HCT116 (cell line): ENCODE measurements at regions not wholly inside any gene's neighbourhood (a gene's known extent, or its start where the extent isn't known, plus 50 kb on each side); places are given as distances from the start of the nearest gene placed in this dataset.

Experiments
- ATAC-seq: fragments of 200-7000 bp; cut with Tn5 transposase; 2 replicates; pipeline ENCODE4 v1.9.1; 2020; ENCODE audit warnings: mild to moderate bottlenecking, moderate library complexity
- BruUV-seq: library from RNA; stranded (reverse); fragments of 400-500 nt; replicated peaks from 2 replicates; lab custom pipeline; 2021; lab: Mats Ljungman, UMichigan
- CTCF ChIA-PET: fragments of 300-600 bp; sonication (Branson Sonifier 250); formaldehyde crosslinking; loops from one replicate; lab custom pipeline; 2021; ENCODE audit warnings: antibody characterized with exemption; lab: Charles Lee
- POLR2A ChIA-PET: fragments of 300-600, 350-600 bp; sonication (Branson Sonifier 250); formaldehyde crosslinking; loops from one replicate; lab custom pipeline; 2021; ENCODE audit warnings: antibody characterized with exemption; lab: Charles Lee
- RAD21 ChIA-PET, 2 experiments: fragments of 300-600 bp; sonication (Branson Sonifier 250); formaldehyde crosslinking; loops; one replicate each; lab custom pipeline; 2023; ENCODE audit warnings: low total read pairs in 2 of 2; ENCODE audit not compliant: uncharacterized antibody in 2 of 2, unreplicated experiment in 2 of 2, low non-redundant PET in 1 of 2; lab: Charles Lee
- DNase-seq: peaks from one replicate; pipeline ENCODE4 v3.0.0-alpha.2; 2010; ENCODE audit warnings: low read depth, low spot score
- H2AFZ ChIP-seq: fragments of 200-600 bp; shearing (Covaris generic), sonication (generic); 2 replicates; pipeline ENCODE4 v1.6.1; 2017; ENCODE audit warnings: low read depth, mixed run types, mixed read lengths, antibody characterized with exemption, low read length; ENCODE audit not compliant: poor library complexity, severe bottlenecking
- H3K27ac ChIP-seq: 2 replicates; pipeline ENCODE4 v1.5.1; 2012; ENCODE audit warnings: low read depth, low read length
- H3K27me3 ChIP-seq: fragments of 200-600 bp; sonication (generic); 2 replicates; pipeline ENCODE4 v1.6.1; 2016; ENCODE audit warnings: mixed run types, low read length, mixed read lengths; ENCODE audit not compliant: insufficient read depth
- H3K36me3 ChIP-seq, 2 experiments: fragments of 200-500 bp in 1 of 2; fragments of 200-600 bp in 1 of 2; sonication (Bioruptor generic) in 1 of 2; sonication (generic) in 1 of 2; 2 replicates each; pipeline versions ENCODE4 v1.5.1 to v1.6.1; 2014 to 2016; ENCODE audit warnings: low read length in 2 of 2, inconsistent platforms in 1 of 2, mixed read lengths in 1 of 2, mixed run types in 1 of 2; ENCODE audit not compliant: insufficient read depth in 2 of 2, control insufficient read depth in 1 of 2
- H3K4me1 ChIP-seq, 2 experiments: fragments of 200-600 bp in 1 of 2; sonication (generic) in 1 of 2; 2 replicates each; pipeline versions ENCODE4 v1.5.1 to v1.6.1; 2012 to 2017; ENCODE audit warnings: low read length in 2 of 2, inconsistent platforms in 1 of 2, mild to moderate bottlenecking in 1 of 2, mixed read lengths in 1 of 2, mixed run types in 1 of 2, moderate library complexity in 1 of 2; ENCODE audit not compliant: insufficient read depth in 2 of 2, control insufficient read depth in 1 of 2
- H3K4me2 ChIP-seq: fragments of 200-600 bp; sonication (generic); 2 replicates; pipeline ENCODE4 v1.6.1; 2017; ENCODE audit warnings: mixed run types, low read length, mixed read lengths
- H3K4me3 ChIP-seq, 2 experiments: fragments of 200-600 bp in 1 of 2; sonication (generic) in 1 of 2; replicated peaks in 1 of 2; 2 replicates each; pipeline ENCODE4 v1.5.1; 2011 to 2016; ENCODE audit warnings: low read length in 2 of 2, control low read depth in 1 of 2, low read depth in 1 of 2, mild to moderate bottlenecking in 1 of 2, mixed read lengths in 1 of 2, mixed run types in 1 of 2
- H3K79me2 ChIP-seq: fragments of 200-600 bp; sonication (generic); 2 replicates; pipeline ENCODE4 v1.6.1; 2017; ENCODE audit warnings: mild to moderate bottlenecking, mixed run types, low read length, moderate library complexity, mixed read lengths; ENCODE audit not compliant: insufficient read depth
- H3K9ac ChIP-seq: fragments of 200-600 bp; sonication (generic); 2 replicates; pipeline ENCODE4 v1.6.1; 2016; ENCODE audit warnings: low read length, mixed read lengths
- H3K9me2 ChIP-seq: fragments of 200-600 bp; sonication (generic), shearing (Covaris generic); 2 replicates; pipeline ENCODE4 v1.6.1; 2017; ENCODE audit warnings: mixed run types, mild to moderate bottlenecking, moderate library complexity; ENCODE audit not compliant: insufficient read depth
- H3K9me3 ChIP-seq, 2 experiments: fragments of 200-500 bp in 1 of 2; fragments of 200-600 bp in 1 of 2; sonication (Bioruptor generic) in 1 of 2; sonication (generic) in 1 of 2; 2 replicates each; pipeline ENCODE4 v1.6.1; 2014 to 2017; ENCODE audit warnings: low read length in 2 of 2, mixed read lengths in 2 of 2, inconsistent platforms in 1 of 2, low read depth in 1 of 2, mild to moderate bottlenecking in 1 of 2, mixed run types in 1 of 2, moderate library complexity in 1 of 2; ENCODE audit not compliant: control insufficient read depth in 1 of 2, insufficient read depth in 1 of 2
- H4K20me1 ChIP-seq: fragments of 200-600 bp; sonication (generic), shearing (Covaris generic); 2 replicates; pipeline ENCODE4 v1.6.1; 2017; ENCODE audit warnings: mixed run types, mild to moderate bottlenecking, moderate library complexity; ENCODE audit not compliant: insufficient read depth
- CBX3 ChIP-seq: IDR thresholded peaks from 2 replicates; pipeline ENCODE4 v1.6.1; 2012; ENCODE audit warnings: low read depth
- CEBPB ChIP-seq: IDR thresholded peaks from 2 replicates; pipeline ENCODE4 v1.6.1; 2012; ENCODE audit warnings: low read depth
- CTCF ChIP-seq, 3 experiments: fragments of 200-600 bp in 1 of 3; sonication (generic) in 1 of 3; IDR thresholded peaks in 2 of 3; conservative IDR thresholded peaks in 1 of 3; 2 replicates each; pipeline ENCODE4 v1.5.1; 2012 to 2017; ENCODE audit warnings: low read depth in 2 of 3, low read length in 2 of 3, antibody characterized with exemption in 1 of 3, borderline replicate concordance in 1 of 3, control low read depth in 1 of 3, mild to moderate bottlenecking in 1 of 3, mixed read lengths in 1 of 3, mixed run types in 1 of 3, moderate library complexity in 1 of 3; ENCODE audit not compliant: insufficient read depth in 1 of 3
- EGR1 ChIP-seq: IDR thresholded peaks from 2 replicates; pipeline ENCODE4 v1.6.1; 2012; ENCODE audit warnings: low read depth
- ELF1 ChIP-seq: IDR thresholded peaks from 2 replicates; pipeline ENCODE4 v1.6.1; 2012; ENCODE audit warnings: low read depth, borderline replicate concordance
- EZH2 ChIP-seq: fragments of 200-600 bp; sonication (generic); IDR thresholded peaks from 2 replicates; pipeline ENCODE4 v1.6.1; 2017; ENCODE audit warnings: antibody characterized with exemption, mixed run types
- EZH2phosphoT487 ChIP-seq: fragments of 200-600 bp; IDR thresholded peaks from 2 replicates; pipeline ENCODE4 v1.6.1; 2018; ENCODE audit warnings: antibody characterized with exemption, borderline replicate concordance
- FOSL1 ChIP-seq: IDR thresholded peaks from 2 replicates; pipeline ENCODE4 v1.6.1; 2012; ENCODE audit warnings: low read depth
- POLR2A ChIP-seq: IDR thresholded peaks from 2 replicates; pipeline ENCODE4 v1.7.0; 2011; ENCODE audit warnings: borderline replicate concordance; ENCODE audit not compliant: insufficient read depth, insufficient read length; ENCODE audit errors: extremely low read depth
- RAD21 ChIP-seq: IDR thresholded peaks from 2 replicates; pipeline ENCODE4 v1.6.1; 2012; ENCODE audit warnings: low read depth, mild to moderate bottlenecking
- REST ChIP-seq: IDR thresholded peaks from 2 replicates; pipeline ENCODE4 v1.6.1; 2012; ENCODE audit warnings: low read depth
- SP1 ChIP-seq: IDR thresholded peaks from 2 replicates; pipeline ENCODE4 v1.6.1; 2012; ENCODE audit warnings: low read depth
- TCF7L2 ChIP-seq: IDR thresholded peaks from 2 replicates; pipeline ENCODE4 v1.7.0; 2011; ENCODE audit warnings: borderline replicate concordance, inconsistent platforms; ENCODE audit not compliant: insufficient read depth, insufficient read length; ENCODE audit errors: extremely low read depth
- ZBTB33 ChIP-seq: IDR thresholded peaks from 2 replicates; pipeline ENCODE4 v1.6.1; 2011; ENCODE audit warnings: mild to moderate bottlenecking, low read length, moderate library complexity; ENCODE audit not compliant: insufficient replicate concordance; ENCODE audit errors: extremely low read depth
- ZFX ChIP-seq: fragments of 450-650 bp; IDR thresholded peaks from 2 replicates; pipeline ENCODE4 v1.6.1; 2017
- ZNF274 ChIP-seq: fragments of 200-500 bp; sonication (Bioruptor generic); IDR thresholded peaks from 2 replicates; pipeline ENCODE4 v1.6.1; 2014; ENCODE audit warnings: mild to moderate bottlenecking, low read depth, low read length, inconsistent platforms
- intact Hi-C: fragments of 100-400 bp; cut with micrococcal nuclease; formaldehyde crosslinking; loops from 2 replicates; pipeline ENCODE4 v1.10.0; 2022
- TF ChIP-seq, protein P1 (sequence below): IDR thresholded peaks from 2 replicates; pipeline ENCODE4 v1.6.1; 2012

DNA sequence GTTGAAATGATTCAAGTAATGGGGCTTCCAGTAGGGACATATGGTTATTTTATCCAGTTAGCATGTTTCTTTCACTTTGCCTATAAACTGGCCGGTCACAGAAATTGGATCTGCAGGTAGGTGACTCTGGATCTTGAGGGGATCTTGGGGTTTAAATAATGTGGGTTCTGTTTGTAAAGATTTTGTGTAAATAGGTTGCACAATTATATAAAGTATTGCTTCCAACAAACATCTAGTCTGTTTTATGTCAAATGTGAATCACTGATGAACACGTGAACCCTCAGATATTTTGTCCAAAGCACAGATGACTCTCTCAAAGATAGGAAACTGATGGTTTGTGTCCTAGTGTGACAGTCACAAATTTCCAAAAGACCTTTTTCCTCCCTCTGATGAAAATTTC, 98.4 kb downstream of the ZIC5 start:
- RAD21 ChIA-PET = no interaction called here

More for the DNA sequence above, 98.4 kb downstream of the ZIC5 start:
- H3K4me1 ChIP-seq = no peaks in the 10 kb centered on the region
- no peaks in the 10 kb centered on the region for H4K20me1 ChIP-seq
- CTCF ChIA-PET = no interaction called here
- no peaks in the 10 kb centered on the region for H3K27me3 ChIP-seq
- DNase-seq (no peak), ATAC-seq (no peak)
- no peaks in the 10 kb centered on the region for H3K79me2 ChIP-seq
- no peaks in the 10 kb centered on the region for H3K9me2 ChIP-seq
- H3K4me2 ChIP-seq = no peak overlapping the region
- H3K27ac ChIP-seq = no peak overlapping the region
- no peak overlapping the region for H3K4me3 ChIP-seq
- no TSS peak for BruUV-seq
- H3K9ac ChIP-seq = no peak overlapping the region
- H2AFZ ChIP-seq = no peak overlapping the region
- TF ChIP-seq CBX3 = no peak
- TF ChIP-seq ZBTB33 = no peak
- no peak for TF ChIP-seq ZNF274
- TF ChIP-seq REST = no peak
- no peak for TF ChIP-seq FOSL1
- TF ChIP-seq RAD21 = no peak
- no peak for TF ChIP-seq EZH2
- TF ChIP-seq, protein P1, sequence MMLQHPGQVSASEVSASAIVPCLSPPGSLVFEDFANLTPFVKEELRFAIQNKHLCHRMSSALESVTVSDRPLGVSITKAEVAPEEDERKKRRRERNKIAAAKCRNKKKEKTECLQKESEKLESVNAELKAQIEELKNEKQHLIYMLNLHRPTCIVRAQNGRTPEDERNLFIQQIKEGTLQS = no peak
- no peak for TF ChIP-seq POLR2A
- TF ChIP-seq CTCF (IDR thresholded peaks at IDR 0.05 in 2 of 3, conservative IDR thresholded peaks at IDR 0.05 in 1 of 3; ENCODE audit: borderline replicate concordance in 1 of 3, insufficient read depth in 1 of 3, low read depth in 2 of 3, low read length in 2 of 3) = no peak
- no peak for TF ChIP-seq EGR1
- TF ChIP-seq SP1 = no peak
- TF ChIP-seq EZH2phosphoT487 = no peak
- TF ChIP-seq ELF1 = no peak
- no peak for TF ChIP-seq ZFX
- TF ChIP-seq CEBPB = no peak
- TF ChIP-seq TCF7L2 = no peak
- POLR2A ChIA-PET = no interaction called here
- H3K9me3 ChIP-seq = no peaks in the 10 kb centered on the region
- H3K36me3 ChIP-seq = no peaks in the 10 kb centered on the region
- intact Hi-C loops = no loop called here
